ENCODE measurements at regions not wholly inside any gene's neighbourhood (a gene's known extent, or its start where the extent isn't known, plus 50 kb on each side); places are given as distances from the start of the nearest gene placed in this dataset.

- TF ChIP-seq CTCF (IDR thresholded peaks at IDR 0.05; ENCODE audit: low read depth, low read length, missing control alignments) = no peak
- no peak overlapping the region for H3K4me3 ChIP-seq (ENCODE audit: low read depth, low read length)
- no peak for DNase-seq (ENCODE audit: low read depth)
Measured at GRCh38 chr14:44564908-44565307, 57.8 kb upstream of the FSCB start.

All from GM12864 (cell line).